ENCODE measurements at regions not wholly inside any gene's neighbourhood (a gene's known extent, or its start where the extent isn't known, plus 50 kb on each side); places are given as distances from the start of the nearest gene placed in this dataset.

DNA sequence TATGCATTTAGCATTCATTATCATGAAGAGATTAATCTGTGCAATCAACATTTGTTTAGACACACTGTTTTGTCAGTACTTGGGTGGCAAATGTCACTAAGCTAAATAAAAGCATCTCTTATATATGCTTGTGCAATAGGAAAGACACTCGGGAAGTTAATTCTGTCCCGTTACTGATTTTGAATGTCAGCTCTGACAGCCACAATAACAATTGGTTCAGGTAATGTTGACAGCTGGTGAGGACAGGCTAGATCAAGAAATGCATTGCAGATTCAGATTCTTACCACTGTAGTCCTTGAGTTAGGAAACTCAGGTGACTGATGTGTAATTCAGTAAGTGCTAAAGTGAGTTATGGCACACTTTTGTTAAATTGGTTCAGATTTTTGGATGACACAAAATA is 523.8 kb upstream of the FAT3 start:
- Mint-ChIP-seq H3K36me3 (ENCODE audit: low read depth) (no peaks in the 10 kb centered on the region), H3K4me1 (ENCODE audit: low read depth) (no peaks in the 10 kb centered on the region), H3K4me3 (no peak overlapping the region), H3K9me3 (peaks cover 9% of the 10 kb centered on the region), H3K27ac (no peak overlapping the region), H3K27me3 (ENCODE audit: insufficient read depth) (no peaks in the 10 kb centered on the region)
- intact Hi-C loops (cut with micrococcal nuclease): no loop called here
- DNase-seq (ENCODE audit: low spot score): no peak

DNA sequence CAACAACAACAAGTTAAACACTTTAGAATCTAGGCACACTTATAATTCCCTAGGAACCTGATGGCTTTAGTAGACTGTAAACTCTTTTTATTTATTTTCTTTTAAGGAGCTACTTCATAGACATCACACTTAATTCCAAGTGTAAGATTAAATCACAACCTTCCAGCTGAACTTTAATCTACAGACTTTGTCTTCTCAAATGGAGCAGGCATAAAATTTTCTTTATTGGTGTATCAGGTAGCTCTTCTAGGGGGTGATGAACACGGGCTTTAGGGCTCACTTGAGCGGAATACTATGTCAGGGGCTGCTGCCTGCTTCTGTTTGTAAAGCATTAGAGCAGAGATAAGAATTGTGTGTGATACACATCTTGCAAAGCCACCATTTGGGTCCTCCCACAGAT is 525.8 kb upstream of the FAT3 start:
- intact Hi-C loops (cut with micrococcal nuclease): no loop called here
- Mint-ChIP-seq H3K4me3 (no peak overlapping the region), H3K4me1 (ENCODE audit: low read depth) (no peaks in the 10 kb centered on the region), H3K36me3 (ENCODE audit: low read depth) (no peaks in the 10 kb centered on the region), H3K27ac (no peak overlapping the region), H3K9me3 (peaks cover 9% of the 10 kb centered on the region), H3K27me3 (ENCODE audit: insufficient read depth) (no peaks in the 10 kb centered on the region)
- DNase-seq (ENCODE audit: low spot score): no peak

DNA sequence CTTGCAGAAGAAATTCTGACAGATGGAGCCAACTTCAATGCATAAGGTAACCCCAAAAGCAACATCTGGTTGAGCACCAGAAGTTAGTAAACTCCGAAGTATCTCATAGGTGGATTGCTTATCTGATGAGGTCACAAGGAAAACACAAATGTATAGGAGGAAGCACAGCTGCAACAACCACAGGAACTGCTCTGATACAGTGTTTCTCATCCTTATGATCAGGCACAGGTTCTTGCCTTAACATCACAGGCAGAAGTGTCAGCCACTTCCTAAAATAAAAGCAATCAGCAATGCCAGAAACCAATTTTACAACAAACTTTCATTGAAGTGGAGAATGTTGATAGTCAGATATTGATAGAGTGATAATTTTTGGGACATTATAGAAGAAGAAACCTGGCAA is 530.3 kb upstream of the FAT3 start:
- Mint-ChIP-seq H3K27me3 (ENCODE audit: insufficient read depth) (no peaks in the 10 kb centered on the region), H3K36me3 (ENCODE audit: low read depth) (no peaks in the 10 kb centered on the region), H3K27ac (no peak overlapping the region), H3K4me3 (no peak overlapping the region), H3K9me3 (no peaks in the 10 kb centered on the region), H3K4me1 (ENCODE audit: low read depth) (no peaks in the 10 kb centered on the region)
- intact Hi-C loops (cut with micrococcal nuclease): no loop called here
- no peak for DNase-seq (ENCODE audit: low spot score)

DNA sequence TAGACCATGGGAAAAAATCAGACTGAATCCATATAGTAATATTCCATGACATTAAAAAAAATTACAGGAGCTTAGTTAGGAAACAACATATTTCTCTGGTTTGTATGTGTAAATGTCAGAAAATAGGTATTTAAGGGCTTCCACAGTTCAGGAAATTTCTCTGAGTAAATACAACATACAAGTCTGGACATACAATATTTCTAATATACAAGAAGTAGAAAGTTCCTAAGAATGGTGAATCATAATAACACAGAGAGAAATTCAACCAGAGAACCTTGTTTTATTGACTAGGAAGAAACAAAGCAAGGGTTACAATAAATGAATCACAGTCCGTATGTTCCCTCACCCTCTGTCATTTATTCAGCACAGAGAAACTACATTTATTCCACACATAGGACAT is 532.7 kb upstream of the FAT3 start:
- DNase-seq (ENCODE audit: low spot score): no peak
- intact Hi-C loops (cut with micrococcal nuclease): no loop called here
- H3K4me3 Mint-ChIP-seq: no peak overlapping the region

DNA sequence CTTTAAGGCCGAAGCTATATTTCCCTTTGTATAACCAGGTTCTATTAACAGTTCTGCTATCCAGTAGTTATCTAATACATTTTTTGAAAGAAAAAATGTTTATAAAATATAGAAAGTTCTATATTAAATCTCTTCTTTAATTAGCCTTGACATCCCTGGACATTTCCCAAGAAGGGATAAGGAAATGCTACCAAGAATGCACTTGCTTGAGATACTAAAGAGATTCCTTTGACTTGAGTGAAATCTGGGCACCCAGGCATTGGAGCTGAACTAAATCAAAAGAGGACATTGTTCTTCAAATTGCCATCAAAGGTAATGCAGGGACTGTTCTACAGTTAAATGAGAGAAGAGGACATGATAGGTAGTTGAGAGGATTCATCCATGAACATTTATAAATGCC is 535.9 kb upstream of the FAT3 start:
- peaks cover 4% of the 10 kb centered on the region for H3K9me3 Mint-ChIP-seq
- intact Hi-C loops (cut with micrococcal nuclease): loop anchor here (1.0 kb wide), 1 partner anchor 40 kb away; no protein-coding TSS in a partner anchor
- H3K4me3 Mint-ChIP-seq: no peak overlapping the region
- no peak for DNase-seq (ENCODE audit: low spot score)
- H3K27ac Mint-ChIP-seq: no peak overlapping the region
- no peaks in the 10 kb centered on the region for H3K4me1 Mint-ChIP-seq (ENCODE audit: low read depth)
- H3K27me3 Mint-ChIP-seq (ENCODE audit: insufficient read depth): no peaks in the 10 kb centered on the region
- H3K36me3 Mint-ChIP-seq (ENCODE audit: low read depth): no peaks in the 10 kb centered on the region

More for the DNA sequence above, 532.7 kb upstream of the FAT3 start:
- Mint-ChIP-seq H3K27ac (no peak overlapping the region), H3K36me3 (ENCODE audit: low read depth) (no peaks in the 10 kb centered on the region), H3K27me3 (ENCODE audit: insufficient read depth) (no peaks in the 10 kb centered on the region), H3K4me1 (ENCODE audit: low read depth) (no peaks in the 10 kb centered on the region), H3K9me3 (peaks cover 3% of the 10 kb centered on the region)

DNA sequence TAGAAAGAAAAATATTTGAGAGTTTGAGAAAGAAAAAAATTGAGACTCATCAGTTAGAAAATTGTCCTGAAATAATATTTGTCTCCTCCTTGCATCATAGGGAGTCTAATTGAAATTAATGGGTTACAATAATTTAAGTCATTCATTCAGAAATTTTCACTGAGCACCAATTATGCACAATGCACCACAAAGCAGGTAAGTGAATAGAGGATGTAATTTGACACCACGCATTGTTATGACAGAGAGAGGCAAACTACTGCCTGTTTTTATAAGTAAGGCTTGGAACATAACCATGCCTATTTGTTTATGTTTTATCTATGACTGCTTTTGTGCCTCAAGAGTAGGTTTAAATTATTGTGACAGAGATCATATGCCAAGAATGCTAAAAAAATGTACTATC is 537.9 kb upstream of the FAT3 start:
- Mint-ChIP-seq H3K4me3 (no peak overlapping the region), H3K9me3 (peaks cover 4% of the 10 kb centered on the region), H3K4me1 (ENCODE audit: low read depth) (no peaks in the 10 kb centered on the region), H3K36me3 (ENCODE audit: low read depth) (no peaks in the 10 kb centered on the region), H3K27ac (no peak overlapping the region), H3K27me3 (ENCODE audit: insufficient read depth) (no peaks in the 10 kb centered on the region)
- no peak for DNase-seq (ENCODE audit: low spot score)
- intact Hi-C loops (cut with micrococcal nuclease): no loop called here

DNA sequence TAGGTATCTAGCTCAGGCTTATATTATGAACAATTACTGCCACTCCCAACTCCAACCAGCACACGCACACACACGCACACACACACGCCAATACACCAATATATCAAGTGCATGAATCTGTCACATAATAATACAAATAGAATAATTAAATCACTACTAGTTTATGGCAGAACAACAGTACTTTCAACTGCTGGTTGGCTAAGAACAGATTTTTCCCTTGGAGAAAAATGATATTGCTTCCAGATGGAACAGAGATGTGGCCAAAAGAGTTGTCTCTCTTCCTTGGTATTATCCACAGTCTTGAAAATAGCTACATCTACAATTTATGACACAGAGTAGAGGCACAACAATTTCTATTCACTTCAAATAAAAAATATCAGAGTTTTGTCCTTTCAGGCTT is 538.3 kb upstream of the FAT3 start:
- Mint-ChIP-seq H3K27ac (no peak overlapping the region), H3K9me3 (peaks cover 6% of the 10 kb centered on the region), H3K27me3 (ENCODE audit: insufficient read depth) (no peaks in the 10 kb centered on the region), H3K36me3 (ENCODE audit: low read depth) (no peaks in the 10 kb centered on the region), H3K4me3 (no peak overlapping the region), H3K4me1 (ENCODE audit: low read depth) (no peaks in the 10 kb centered on the region)
- DNase-seq (ENCODE audit: low spot score): no peak
- intact Hi-C loops (cut with micrococcal nuclease): no loop called here

DNA sequence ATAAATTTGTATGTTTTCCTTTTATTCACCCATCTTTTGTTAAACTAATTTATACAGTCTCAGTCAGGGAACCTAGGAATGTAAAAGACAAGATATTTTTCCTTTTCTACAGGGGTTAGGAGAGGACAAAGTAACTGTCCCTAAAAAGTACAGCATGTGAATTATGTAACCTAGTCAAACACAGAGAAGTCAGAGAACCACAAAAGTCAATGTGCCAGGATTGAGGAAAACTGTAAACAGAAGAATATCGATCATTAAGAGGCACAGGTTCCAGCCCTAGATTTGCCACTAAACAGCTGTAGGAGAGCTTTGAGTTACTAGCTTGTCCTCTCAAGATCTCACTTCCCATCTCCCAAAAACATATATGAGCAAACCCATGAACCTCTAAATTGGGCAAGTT is 550.9 kb upstream of the FAT3 start:
- Mint-ChIP-seq H3K27ac (no peak overlapping the region), H3K27me3 (ENCODE audit: insufficient read depth) (no peaks in the 10 kb centered on the region), H3K4me1 (ENCODE audit: low read depth) (no peaks in the 10 kb centered on the region), H3K4me3 (no peak overlapping the region), H3K36me3 (ENCODE audit: low read depth) (no peaks in the 10 kb centered on the region), H3K9me3 (peaks cover 14% of the 10 kb centered on the region)
- intact Hi-C loops (cut with micrococcal nuclease): no loop called here
- no peak for DNase-seq (ENCODE audit: low spot score)

DNA sequence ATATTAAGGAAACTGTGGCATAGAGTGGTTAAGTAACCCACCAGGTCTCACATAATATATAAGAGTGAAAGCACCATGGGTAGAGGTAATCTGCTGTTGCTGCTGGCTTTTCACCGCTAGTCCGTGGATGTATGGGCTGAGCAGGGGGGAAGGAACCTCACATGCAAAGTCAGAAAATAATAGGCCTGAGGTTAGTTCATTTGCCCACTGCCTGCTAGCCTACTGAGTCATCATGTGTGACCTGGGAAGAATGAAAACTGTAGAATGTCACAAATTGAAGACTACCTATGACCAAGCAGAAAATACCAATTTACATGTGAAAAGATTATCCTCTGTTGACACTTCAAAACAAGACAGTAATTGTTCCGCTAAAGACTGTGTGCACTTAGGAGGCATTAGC is 560.1 kb upstream of the FAT3 start:
- Mint-ChIP-seq H3K36me3 (ENCODE audit: low read depth) (no peaks in the 10 kb centered on the region), H3K27ac (no peak overlapping the region), H3K4me3 (no peak overlapping the region), H3K9me3 (peaks cover 19% of the 10 kb centered on the region), H3K27me3 (ENCODE audit: insufficient read depth) (no peaks in the 10 kb centered on the region), H3K4me1 (ENCODE audit: low read depth) (no peaks in the 10 kb centered on the region)
- intact Hi-C loops (cut with micrococcal nuclease): no loop called here
- no peak for DNase-seq (ENCODE audit: low spot score)

DNA sequence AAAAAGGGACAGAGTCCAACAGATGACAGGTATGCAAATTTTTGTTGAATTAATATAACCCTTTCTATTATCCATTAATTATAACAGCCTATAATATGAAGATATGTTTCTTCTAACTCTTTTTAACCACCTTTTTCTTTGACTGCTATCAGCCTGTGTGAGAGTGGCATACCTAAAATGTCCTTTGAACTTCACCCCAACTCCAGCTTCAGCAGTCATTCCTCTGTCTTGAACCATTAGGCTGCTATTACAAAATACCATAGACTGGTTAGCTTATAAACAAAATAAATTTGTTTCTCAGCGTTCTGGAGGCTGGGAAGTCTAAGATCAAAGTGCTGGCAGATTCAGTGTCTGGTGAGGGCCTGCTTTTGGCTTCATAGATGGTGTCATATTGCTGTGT is 564.6 kb upstream of the FAT3 start:
- no peaks in the 10 kb centered on the region for H3K27me3 Mint-ChIP-seq (ENCODE audit: insufficient read depth)
- H3K27ac Mint-ChIP-seq: no peak overlapping the region
- no peaks in the 10 kb centered on the region for H3K36me3 Mint-ChIP-seq (ENCODE audit: low read depth)
- intact Hi-C loops (cut with micrococcal nuclease): no loop called here
- H3K9me3 Mint-ChIP-seq: no peaks in the 10 kb centered on the region
- no peak overlapping the region for H3K4me3 Mint-ChIP-seq
- DNase-seq (ENCODE audit: low spot score): no peak
- no peaks in the 10 kb centered on the region for H3K4me1 Mint-ChIP-seq (ENCODE audit: low read depth)

DNA sequence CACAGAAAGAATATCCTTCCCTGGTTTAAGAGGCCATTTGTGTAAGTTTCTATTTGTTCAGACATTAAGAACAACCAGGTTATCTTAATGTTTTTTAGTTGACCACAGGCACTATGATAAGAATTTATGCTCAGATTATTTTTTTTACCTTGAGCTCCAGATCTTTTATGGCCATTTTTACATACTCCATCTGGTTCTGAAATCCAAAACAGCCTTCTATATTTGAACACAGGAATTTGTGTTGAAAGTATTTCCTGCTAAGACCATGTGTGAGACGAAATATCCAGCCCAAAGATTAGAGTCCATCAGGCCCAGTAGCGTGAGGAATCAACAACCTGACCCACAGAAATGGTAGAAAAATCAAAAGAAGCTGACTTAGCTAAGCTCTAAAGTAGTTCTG is 569.9 kb upstream of the FAT3 start:
- H3K4me1 Mint-ChIP-seq (ENCODE audit: low read depth): no peaks in the 10 kb centered on the region
- intact Hi-C loops (cut with micrococcal nuclease): no loop called here
- H3K4me3 Mint-ChIP-seq: no peak overlapping the region
- no peaks in the 10 kb centered on the region for H3K36me3 Mint-ChIP-seq (ENCODE audit: low read depth)
- no peaks in the 10 kb centered on the region for H3K27me3 Mint-ChIP-seq (ENCODE audit: insufficient read depth)
- H3K9me3 Mint-ChIP-seq: no peaks in the 10 kb centered on the region
- DNase-seq (ENCODE audit: low spot score): no peak
- H3K27ac Mint-ChIP-seq: no peak overlapping the region

DNA sequence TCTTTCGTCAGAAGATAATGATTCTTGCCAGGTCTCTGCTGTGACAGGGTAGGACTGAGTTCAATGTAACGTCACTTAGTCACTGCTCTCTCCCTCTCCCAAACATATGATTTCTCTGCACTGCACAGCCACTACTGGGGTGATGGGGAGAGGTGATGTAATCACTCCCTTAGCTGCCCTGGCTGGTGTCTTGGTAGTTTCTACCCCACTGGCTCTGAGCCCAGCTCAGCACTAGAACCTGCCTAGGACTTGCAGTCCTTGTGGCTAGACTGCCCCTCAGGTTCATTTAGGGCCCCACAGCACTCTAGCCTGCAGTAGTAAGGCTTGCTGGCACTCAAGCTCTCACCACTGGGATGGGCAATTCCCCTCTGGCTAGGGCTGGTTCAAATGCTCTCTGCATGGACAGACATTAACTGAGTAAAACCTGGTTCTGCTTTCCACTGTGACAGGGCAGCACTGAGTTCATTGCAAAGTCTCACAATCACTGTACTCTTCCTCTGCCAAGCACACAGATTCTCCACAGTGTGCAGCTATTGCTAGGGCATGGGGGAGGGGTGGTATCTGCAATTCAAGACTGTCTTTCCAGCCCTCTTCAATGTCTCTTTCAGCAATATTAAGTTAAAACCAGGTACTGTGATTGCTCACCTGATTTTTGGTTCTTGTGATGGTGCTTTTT is 571.4 kb upstream of the FAT3 start:
- no peaks in the 10 kb centered on the region for H3K9me3 Mint-ChIP-seq
- H3K27me3 Mint-ChIP-seq (ENCODE audit: insufficient read depth): no peaks in the 10 kb centered on the region
- no peak for DNase-seq (ENCODE audit: low spot score)
- no peaks in the 10 kb centered on the region for H3K36me3 Mint-ChIP-seq (ENCODE audit: low read depth)
- H3K4me1 Mint-ChIP-seq (ENCODE audit: low read depth): no peaks in the 10 kb centered on the region
- no peak overlapping the region for H3K4me3 Mint-ChIP-seq
- intact Hi-C loops (cut with micrococcal nuclease): no loop called here
- no peak overlapping the region for H3K27ac Mint-ChIP-seq

DNA sequence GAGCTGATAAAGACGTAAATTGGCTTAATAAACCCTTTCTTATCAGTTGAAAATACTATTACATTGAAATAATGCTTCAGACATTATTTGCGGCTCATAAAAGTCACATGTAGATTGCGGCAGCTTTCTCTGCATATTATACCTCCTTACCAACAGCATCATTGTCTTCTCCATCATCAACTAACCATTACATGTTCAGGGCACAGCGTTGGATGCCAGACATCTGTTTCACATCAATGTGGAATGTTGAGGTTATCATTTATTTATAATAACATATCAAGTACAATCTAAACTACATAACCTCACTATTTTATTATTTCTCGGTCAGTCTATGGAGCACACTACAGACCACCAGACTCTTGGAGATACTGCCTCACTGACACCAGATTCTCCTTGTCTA is 573.8 kb upstream of the FAT3 start:
- intact Hi-C loops (cut with micrococcal nuclease): no loop called here
- Mint-ChIP-seq H3K36me3 (ENCODE audit: low read depth) (no peaks in the 10 kb centered on the region), H3K27me3 (ENCODE audit: insufficient read depth) (no peaks in the 10 kb centered on the region), H3K27ac (no peak overlapping the region), H3K9me3 (no peaks in the 10 kb centered on the region), H3K4me3 (no peak overlapping the region), H3K4me1 (ENCODE audit: low read depth) (no peaks in the 10 kb centered on the region)
- DNase-seq (ENCODE audit: low spot score): no peak

DNA sequence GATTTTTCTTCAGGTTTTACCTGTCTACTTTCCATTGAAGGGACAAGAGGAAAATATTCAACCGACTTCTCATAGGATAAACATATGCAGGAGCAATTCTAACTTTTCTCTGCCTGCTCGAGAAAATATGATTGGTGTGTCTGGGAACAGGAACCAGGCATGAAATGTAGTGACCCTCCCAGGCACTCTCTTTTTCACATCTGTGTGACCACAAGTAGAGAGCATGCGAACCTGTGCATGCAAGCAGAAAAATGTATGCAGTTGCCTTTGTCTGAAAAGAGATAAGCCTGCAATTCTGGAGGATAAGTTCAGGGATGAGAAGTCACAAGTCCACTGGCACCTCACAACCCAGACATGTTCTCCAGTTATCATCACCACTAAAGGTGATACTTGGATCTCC is 583.5 kb upstream of the FAT3 start:
- Mint-ChIP-seq H3K27me3 (ENCODE audit: insufficient read depth) (no peaks in the 10 kb centered on the region), H3K27ac (no peak overlapping the region), H3K36me3 (ENCODE audit: low read depth) (no peaks in the 10 kb centered on the region), H3K4me3 (no peak overlapping the region), H3K9me3 (peaks cover 4% of the 10 kb centered on the region), H3K4me1 (ENCODE audit: low read depth) (no peaks in the 10 kb centered on the region)
- intact Hi-C loops (cut with micrococcal nuclease): no loop called here
- DNase-seq (ENCODE audit: low spot score): no peak
